SK-N-SH treated with all-trans-retinoic acid at 6 μM for 48 hours (cell line): ENCODE measurements at regions not wholly inside any gene's neighbourhood (a gene's known extent, or its start where the extent isn't known, plus 50 kb on each side); places are given as distances from the start of the nearest gene placed in this dataset.
"Not testable (repeated sequence)": the region's sequence is repeated elsewhere in the genome, so short reads cannot be mapped to it uniquely, and the experiment has no call there.

Experiments
- ARNTL ChIP-seq: fragments of 450-650 bp; formaldehyde crosslinking; IDR thresholded peaks from 2 replicates; pipeline ENCODE4 v1.5.0; 2020; ENCODE audit warnings: low read depth, mild to moderate bottlenecking, moderate library complexity, borderline replicate concordance
- ESRRG ChIP-seq: fragments of 250-450 bp; sonication (Bioruptor Pico); IDR thresholded peaks from 2 replicates; pipeline ENCODE4 v1.6.1; 2021; ENCODE audit warnings: mild to moderate bottlenecking
- RARB ChIP-seq: fragments of 250-450 bp; sonication (Bioruptor Pico); IDR thresholded peaks from 2 replicates; pipeline ENCODE4 v1.8.0; 2021; ENCODE audit warnings: mild to moderate bottlenecking, moderate library complexity
- SNAI2 ChIP-seq: fragments of 250-450 bp; sonication (Bioruptor Pico); IDR thresholded peaks from 2 replicates; pipeline ENCODE4 v1.5.0; 2020; ENCODE audit warnings: mild to moderate bottlenecking, moderate library complexity
- TOX ChIP-seq: fragments of 250-450 bp; sonication (Bioruptor Pico); IDR thresholded peaks from 2 replicates; pipeline ENCODE4 v1.8.0; 2021; ENCODE audit warnings: mild to moderate bottlenecking, moderate library complexity, borderline replicate concordance
- ZC3H10 ChIP-seq: fragments of 250-450 bp; sonication (Bioruptor Pico); IDR thresholded peaks from 2 replicates; pipeline ENCODE4 v1.5.1; 2021; ENCODE audit warnings: mild to moderate bottlenecking, moderate library complexity
- ZFP30 ChIP-seq: fragments of 450-650 bp; formaldehyde crosslinking; IDR thresholded peaks from 2 replicates; pipeline ENCODE4 v1.5.0; 2022; ENCODE audit warnings: mild to moderate bottlenecking, moderate library complexity
- ZNF565 ChIP-seq: fragments of 450-650 bp; formaldehyde crosslinking; conservative IDR thresholded peaks from 2 replicates; pipeline ENCODE4 v1.5.0; 2020; ENCODE audit warnings: low read depth, mild to moderate bottlenecking, moderate library complexity
- TF ChIP-seq, protein P1 (sequence below): fragments of 250-450 bp; sonication (Bioruptor Pico); IDR thresholded peaks from 2 replicates; pipeline ENCODE4 v1.5.1; 2021; ENCODE audit warnings: mild to moderate bottlenecking, moderate library complexity
- TF ChIP-seq, protein P2 (sequence below): fragments of 250-450 bp; sonication (Bioruptor Pico); IDR thresholded peaks from 2 replicates; pipeline ENCODE4 v1.5.1; 2020; ENCODE audit warnings: low read depth, mild to moderate bottlenecking, moderate library complexity
- TF ChIP-seq, protein P3 (sequence below): fragments of 250-450 bp; sonication (Bioruptor Pico); IDR thresholded peaks from 2 replicates; pipeline ENCODE4 v1.8.0; 2020; ENCODE audit warnings: mild to moderate bottlenecking, moderate library complexity, borderline replicate concordance

DNA sequence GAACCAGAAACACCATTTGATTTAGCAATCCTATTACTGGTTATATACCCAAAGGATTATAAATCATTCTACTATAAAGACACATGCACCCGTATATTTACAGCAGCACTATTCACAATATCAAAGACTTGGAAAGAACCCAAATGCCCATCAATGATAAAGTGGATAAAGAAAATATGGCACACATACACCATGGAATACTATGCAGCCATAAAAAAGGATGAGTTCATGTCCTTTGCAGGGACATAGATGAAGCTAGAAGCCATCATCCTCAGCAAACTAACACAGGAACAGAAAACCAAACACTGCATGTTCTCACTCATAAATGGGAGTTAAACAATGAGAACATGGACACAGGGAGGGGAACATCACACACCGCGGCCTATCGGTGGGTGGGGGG lies 61.3 kb downstream of the RBMXL2 start:
- TF ChIP-seq, protein P1, sequence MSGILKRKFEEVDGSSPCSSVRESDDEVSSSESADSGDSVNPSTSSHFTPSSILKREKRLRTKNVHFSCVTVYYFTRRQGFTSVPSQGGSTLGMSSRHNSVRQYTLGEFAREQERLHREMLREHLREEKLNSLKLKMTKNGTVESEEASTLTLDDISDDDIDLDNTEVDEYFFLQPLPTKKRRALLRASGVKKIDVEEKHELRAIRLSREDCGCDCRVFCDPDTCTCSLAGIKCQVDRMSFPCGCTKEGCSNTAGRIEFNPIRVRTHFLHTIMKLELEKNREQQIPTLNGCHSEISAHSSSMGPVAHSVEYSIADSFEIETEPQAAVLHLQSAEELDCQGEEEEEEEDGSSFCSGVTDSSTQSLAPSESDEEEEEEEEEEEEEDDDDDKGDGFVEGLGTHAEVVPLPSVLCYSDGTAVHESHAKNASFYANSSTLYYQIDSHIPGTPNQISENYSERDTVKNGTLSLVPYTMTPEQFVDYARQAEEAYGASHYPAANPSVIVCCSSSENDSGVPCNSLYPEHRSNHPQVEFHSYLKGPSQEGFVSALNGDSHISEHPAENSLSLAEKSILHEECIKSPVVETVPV (CRISPR knock-in tag) = not testable (repeated sequence)
- TF ChIP-seq ZNF565 (CRISPR knock-in tag); RARB; ZC3H10 (CRISPR knock-in tag); TOX; ZFP30 (CRISPR knock-in tag); ARNTL (CRISPR knock-in tag); ESRRG; SNAI2 (CRISPR knock-in tag): not testable (repeated sequence)
- TF ChIP-seq, protein P2, sequence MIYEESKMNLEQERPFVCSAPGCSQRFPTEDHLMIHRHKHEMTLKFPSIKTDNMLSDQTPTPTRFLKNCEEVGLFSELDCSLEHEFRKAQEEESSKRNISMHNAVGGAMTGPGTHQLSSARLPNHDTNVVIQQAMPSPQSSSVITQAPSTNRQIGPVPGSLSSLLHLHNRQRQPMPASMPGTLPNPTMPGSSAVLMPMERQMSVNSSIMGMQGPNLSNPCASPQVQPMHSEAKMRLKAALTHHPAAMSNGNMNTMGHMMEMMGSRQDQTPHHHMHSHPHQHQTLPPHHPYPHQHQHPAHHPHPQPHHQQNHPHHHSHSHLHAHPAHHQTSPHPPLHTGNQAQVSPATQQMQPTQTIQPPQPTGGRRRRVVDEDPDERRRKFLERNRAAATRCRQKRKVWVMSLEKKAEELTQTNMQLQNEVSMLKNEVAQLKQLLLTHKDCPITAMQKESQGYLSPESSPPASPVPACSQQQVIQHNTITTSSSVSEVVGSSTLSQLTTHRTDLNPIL (CRISPR knock-in tag) = not testable (repeated sequence)
- TF ChIP-seq, protein P3, sequence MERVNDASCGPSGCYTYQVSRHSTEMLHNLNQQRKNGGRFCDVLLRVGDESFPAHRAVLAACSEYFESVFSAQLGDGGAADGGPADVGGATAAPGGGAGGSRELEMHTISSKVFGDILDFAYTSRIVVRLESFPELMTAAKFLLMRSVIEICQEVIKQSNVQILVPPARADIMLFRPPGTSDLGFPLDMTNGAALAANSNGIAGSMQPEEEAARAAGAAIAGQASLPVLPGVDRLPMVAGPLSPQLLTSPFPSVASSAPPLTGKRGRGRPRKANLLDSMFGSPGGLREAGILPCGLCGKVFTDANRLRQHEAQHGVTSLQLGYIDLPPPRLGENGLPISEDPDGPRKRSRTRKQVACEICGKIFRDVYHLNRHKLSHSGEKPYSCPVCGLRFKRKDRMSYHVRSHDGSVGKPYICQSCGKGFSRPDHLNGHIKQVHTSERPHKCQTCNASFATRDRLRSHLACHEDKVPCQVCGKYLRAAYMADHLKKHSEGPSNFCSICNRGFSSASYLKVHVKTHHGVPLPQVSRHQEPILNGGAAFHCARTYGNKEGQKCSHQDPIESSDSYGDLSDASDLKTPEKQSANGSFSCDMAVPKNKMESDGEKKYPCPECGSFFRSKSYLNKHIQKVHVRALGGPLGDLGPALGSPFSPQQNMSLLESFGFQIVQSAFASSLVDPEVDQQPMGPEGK (CRISPR knock-in tag) = not testable (repeated sequence)
